Ishikawa (cell line): ENCODE measurements at regions not wholly inside any gene's neighbourhood (a gene's known extent, or its start where the extent isn't known, plus 50 kb on each side); places are given as distances from the start of the nearest gene placed in this dataset.

Experiments
- CEBPB ChIP-seq: IDR thresholded peaks from 2 replicates; pipeline ENCODE4 v1.6.1; 2012
- CREB1 ChIP-seq: IDR thresholded peaks from 2 replicates; pipeline ENCODE4 v1.6.1; 2012; ENCODE audit warnings: low read depth
- MAX ChIP-seq: IDR thresholded peaks from 2 replicates; pipeline ENCODE4 v1.6.1; 2012
- RAD21 ChIP-seq: IDR thresholded peaks from 2 replicates; pipeline ENCODE4 v1.6.1; 2012; ENCODE audit warnings: low read depth
- TAF1 ChIP-seq: IDR thresholded peaks from 2 replicates; pipeline ENCODE4 v1.6.1; 2012; ENCODE audit warnings: low read depth, mild to moderate bottlenecking
- TCF12 ChIP-seq: IDR thresholded peaks from 2 replicates; pipeline ENCODE4 v1.6.1; 2012; ENCODE audit warnings: low read depth
- TF ChIP-seq, protein P1 (sequence below): IDR thresholded peaks from 2 replicates; pipeline ENCODE4 v1.6.1; 2012

DNA sequence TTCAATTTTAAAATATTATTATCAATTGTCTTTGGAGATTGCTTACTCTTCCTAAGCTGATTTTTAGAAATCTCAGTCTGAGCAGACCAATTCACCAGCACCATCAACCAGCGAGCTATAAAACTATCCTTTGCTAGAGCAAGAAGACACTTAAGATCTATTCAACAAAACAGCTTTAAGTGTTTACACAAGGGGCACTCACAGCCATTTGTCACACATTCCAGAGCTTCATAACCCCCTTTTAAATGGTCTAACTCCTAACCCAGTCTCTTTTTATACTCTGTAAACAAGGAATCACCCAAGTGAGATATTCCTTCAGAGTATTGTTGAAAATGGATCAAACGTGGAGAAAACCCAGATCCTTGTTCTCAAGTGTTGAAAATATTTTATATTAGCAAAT, 1294.1 kb upstream of the CHAC2 start:
- TF ChIP-seq TCF12 (no peak), TAF1 (no peak), CREB1 (no peak), CEBPB (no peak), MAX (no peak), RAD21 (no peak)
- TF ChIP-seq, protein P1, sequence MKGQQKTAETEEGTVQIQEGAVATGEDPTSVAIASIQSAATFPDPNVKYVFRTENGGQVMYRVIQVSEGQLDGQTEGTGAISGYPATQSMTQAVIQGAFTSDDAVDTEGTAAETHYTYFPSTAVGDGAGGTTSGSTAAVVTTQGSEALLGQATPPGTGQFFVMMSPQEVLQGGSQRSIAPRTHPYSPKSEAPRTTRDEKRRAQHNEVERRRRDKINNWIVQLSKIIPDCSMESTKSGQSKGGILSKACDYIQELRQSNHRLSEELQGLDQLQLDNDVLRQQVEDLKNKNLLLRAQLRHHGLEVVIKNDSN = no peak
